AG09319 (cell line): ENCODE measurements at regions not wholly inside any gene's neighbourhood (a gene's known extent, or its start where the extent isn't known, plus 50 kb on each side); places are given as distances from the start of the nearest gene placed in this dataset.

Experiments
- DNase-seq: peaks from one replicate; pipeline ENCODE4 v3.0.0-alpha.2; 2010; ENCODE audit warnings: low read depth; ENCODE audit errors: extremely low read depth
- TF ChIP-seq, protein P1 (sequence below): IDR thresholded peaks from 2 replicates; pipeline ENCODE4 v1.5.1; 2011; ENCODE audit warnings: low read depth, mild to moderate bottlenecking, inconsistent platforms, low read length, moderate library complexity

DNA sequence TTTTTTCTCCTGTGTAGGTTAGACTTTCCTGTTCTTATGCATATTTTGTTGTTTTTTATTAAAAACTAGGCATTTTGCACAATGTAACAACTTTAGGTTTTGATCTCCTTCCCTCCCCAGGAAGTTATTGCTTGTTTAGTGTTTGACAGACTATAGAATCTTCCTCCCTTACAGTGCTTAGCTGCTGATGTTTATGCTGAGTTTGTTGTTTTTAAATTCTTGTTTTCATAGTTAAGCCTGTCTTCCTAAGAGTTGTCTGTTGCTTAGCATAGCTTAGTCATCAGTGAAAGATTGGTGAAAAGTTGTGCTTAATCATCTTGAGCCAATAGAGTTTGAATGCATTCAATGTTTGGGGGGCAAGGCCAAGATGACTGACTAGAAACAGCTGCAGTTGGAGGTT is 157.5 kb downstream of the NKX6-1 start:
- TF ChIP-seq, protein P1, sequence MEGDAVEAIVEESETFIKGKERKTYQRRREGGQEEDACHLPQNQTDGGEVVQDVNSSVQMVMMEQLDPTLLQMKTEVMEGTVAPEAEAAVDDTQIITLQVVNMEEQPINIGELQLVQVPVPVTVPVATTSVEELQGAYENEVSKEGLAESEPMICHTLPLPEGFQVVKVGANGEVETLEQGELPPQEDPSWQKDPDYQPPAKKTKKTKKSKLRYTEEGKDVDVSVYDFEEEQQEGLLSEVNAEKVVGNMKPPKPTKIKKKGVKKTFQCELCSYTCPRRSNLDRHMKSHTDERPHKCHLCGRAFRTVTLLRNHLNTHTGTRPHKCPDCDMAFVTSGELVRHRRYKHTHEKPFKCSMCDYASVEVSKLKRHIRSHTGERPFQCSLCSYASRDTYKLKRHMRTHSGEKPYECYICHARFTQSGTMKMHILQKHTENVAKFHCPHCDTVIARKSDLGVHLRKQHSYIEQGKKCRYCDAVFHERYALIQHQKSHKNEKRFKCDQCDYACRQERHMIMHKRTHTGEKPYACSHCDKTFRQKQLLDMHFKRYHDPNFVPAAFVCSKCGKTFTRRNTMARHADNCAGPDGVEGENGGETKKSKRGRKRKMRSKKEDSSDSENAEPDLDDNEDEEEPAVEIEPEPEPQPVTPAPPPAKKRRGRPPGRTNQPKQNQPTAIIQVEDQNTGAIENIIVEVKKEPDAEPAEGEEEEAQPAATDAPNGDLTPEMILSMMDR: no peak
- DNase-seq: no peak

DNA sequence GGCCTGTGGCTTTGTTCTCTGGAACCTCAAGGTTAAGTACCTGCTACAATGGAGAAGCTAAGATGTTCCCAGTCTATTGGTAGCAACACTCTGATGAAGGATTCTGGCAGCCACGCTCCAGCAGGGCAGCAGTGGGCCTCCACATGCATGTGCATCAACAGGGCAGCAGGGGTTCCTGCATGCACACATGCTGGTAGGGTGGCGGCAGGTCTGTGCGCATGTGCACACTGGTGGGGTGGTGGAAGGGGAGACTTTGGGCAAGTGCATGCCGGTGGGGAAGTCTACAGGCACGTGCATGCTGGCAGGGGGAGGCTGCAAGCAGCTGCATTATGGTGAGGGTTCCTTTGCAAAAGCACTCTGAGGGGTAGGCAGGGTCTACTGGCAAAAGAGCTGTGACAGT is 160.7 kb downstream of the NKX6-1 start:
- TF ChIP-seq, protein P1: no peak

DNA sequence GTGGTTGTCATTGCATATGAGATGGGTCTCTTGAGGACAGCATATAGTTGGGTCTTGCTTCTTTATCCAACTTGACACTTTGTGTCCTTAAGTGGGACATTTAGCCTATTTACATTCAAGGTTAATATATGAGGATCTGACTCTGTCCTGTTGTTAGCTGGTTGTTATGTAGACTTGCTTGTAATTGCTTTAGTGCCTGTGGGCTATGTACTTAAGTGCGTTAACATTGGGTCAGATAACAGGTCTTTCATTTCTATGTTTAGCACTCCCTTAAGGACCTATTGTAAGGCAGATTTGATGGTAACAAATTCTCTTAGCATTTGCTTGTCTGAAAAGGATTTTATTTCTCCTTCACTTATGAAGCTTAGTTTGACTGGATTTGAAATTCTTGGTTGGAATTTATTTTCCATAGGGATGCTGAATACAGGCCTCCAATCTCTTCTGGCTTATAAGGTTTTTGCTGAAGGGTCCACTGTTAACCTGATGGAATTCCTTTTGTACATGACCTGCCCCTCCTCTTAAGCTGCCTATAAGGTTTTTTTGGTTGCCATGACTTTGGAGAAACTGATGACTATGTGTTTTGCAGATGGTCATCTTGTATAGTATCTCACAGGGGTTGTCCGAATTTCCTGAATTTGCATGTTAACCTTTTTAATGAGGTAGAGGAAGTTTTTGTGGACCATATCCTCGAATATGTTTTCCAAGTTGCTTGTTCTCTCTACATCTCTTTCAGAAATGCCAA is 162.0 kb downstream of the NKX6-1 start:
- DNase-seq: no peak
- TF ChIP-seq, protein P1: no peak

More for the DNA sequence above, 160.7 kb downstream of the NKX6-1 start:
- DNase-seq: no peak

DNA sequence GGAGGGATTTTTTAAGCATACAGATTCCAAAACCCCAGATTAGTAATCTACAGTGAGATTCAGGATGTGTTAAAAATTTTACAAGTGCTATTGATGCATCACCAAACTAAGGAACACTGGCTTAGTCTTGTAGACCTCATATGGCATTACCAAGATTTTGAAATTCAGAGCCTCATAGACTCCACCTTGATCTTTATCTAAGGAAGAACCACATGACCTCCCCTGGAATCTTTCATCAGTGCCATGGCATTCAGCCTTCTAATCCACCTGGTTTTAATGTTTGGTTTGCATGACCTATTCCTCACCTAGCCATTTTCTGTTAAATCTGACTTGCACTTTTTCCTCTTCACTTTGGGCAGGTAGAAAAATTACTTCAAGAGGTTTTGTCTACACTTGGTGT is 171.6 kb downstream of the NKX6-1 start:
- no peak for DNase-seq
- TF ChIP-seq, protein P1: no peak

DNA sequence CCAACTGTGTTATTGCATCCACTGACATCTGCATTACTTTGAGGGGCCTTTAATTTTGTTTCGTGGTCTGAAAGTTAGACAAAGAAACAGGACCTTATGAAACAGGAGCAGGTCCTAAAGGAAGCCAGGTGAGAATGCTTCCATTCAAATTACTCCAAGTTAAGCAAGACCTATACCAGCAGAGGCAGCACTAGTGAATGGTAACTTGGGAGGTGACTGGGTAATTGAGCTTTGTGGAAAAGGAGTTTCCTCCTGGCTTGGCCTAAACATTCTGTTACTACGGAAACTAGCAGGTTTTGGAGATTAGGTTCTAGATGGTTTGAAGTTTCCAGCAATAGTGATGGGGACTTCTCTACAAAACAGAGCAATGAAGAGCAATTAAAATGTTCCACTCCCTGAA is 173.5 kb downstream of the NKX6-1 start:
- no peak for DNase-seq
- TF ChIP-seq, protein P1: no peak

DNA sequence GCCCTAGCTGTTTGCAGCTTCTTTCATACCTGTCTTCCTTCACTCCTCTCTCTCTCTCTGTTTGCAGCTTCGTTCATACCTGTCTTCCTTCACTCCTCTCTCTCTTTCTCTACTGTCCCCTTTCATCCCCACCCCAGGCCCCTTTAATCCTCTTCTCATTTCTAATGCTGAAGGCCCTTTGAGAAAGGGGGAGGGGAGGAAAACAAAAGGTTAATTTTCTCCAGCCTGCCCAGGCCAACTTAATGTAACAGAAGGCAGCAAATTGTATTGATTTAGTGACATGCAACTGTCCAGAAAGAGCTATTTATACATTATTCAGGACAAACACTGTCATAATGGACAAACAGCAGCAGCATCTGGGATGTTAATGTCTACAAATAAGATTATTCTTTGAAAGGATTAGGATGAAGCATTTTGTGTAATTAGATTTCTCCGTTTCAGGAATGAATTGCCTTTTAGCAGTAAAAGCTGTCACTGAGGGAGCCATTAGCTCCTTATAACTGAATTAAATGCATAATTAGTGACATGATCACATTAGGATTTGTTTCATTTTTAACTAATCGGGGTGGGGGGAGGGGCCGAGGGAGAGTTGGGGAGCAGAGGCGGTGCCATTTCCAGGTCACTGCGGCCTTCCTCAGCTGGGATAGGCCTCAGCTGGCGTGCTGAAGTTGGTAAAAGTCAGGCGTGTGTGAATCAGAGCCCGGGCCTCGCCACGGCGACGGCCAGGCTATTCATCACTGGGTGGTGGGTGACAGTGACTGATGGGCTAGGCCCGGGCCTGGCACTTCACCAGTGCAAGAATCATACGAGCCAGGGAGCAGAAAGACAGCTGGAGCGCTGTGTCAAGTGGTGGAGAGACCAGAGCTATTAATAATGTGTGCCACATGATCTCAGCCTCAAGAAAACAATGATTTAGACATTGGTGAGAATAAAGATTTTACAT is 174.5 kb downstream of the NKX6-1 start:
- DNase-seq: no peak
- TF ChIP-seq, protein P1: no peak

DNA sequence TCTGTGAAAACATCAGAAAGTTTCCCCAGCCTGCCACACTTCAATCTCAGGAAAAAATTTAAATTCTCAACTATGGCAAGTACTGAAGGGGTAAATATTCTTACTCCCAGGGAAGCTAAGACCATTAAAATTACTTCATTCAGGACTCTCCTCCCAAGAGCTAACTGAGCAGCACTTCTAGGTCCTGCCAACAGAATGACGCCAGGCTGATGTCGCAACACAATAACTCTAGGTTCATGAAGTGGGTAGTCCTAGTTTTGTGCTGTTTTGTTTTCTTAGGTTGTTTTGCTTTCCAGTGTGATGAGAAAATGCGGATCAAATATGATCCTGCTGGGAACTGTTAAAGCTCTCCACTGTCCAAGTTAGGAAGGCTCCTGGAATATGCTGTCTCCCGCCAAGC is 180.0 kb downstream of the NKX6-1 start:
- TF ChIP-seq, protein P1: no peak
- DNase-seq: no peak
